ENCODE measurements at regions not wholly inside any gene's neighbourhood (a gene's known extent, or its start where the extent isn't known, plus 50 kb on each side); places are given as distances from the start of the nearest gene placed in this dataset.

GRCh38 chr4:34767407-34767806 lies 1476.9 kb downstream of the ARAP2 start:
- no peak for DNase-seq (ENCODE audit: low read depth)
- no peak overlapping the region for H3K4me3 ChIP-seq (ENCODE audit: low read length)
- TF ChIP-seq, protein P1, sequence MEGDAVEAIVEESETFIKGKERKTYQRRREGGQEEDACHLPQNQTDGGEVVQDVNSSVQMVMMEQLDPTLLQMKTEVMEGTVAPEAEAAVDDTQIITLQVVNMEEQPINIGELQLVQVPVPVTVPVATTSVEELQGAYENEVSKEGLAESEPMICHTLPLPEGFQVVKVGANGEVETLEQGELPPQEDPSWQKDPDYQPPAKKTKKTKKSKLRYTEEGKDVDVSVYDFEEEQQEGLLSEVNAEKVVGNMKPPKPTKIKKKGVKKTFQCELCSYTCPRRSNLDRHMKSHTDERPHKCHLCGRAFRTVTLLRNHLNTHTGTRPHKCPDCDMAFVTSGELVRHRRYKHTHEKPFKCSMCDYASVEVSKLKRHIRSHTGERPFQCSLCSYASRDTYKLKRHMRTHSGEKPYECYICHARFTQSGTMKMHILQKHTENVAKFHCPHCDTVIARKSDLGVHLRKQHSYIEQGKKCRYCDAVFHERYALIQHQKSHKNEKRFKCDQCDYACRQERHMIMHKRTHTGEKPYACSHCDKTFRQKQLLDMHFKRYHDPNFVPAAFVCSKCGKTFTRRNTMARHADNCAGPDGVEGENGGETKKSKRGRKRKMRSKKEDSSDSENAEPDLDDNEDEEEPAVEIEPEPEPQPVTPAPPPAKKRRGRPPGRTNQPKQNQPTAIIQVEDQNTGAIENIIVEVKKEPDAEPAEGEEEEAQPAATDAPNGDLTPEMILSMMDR (conservative IDR thresholded peaks at IDR 0.05; ENCODE audit: low read length) = no peak

- no peak for DNase-seq (ENCODE audit: low read depth)
- TF ChIP-seq, protein P1 (conservative IDR thresholded peaks at IDR 0.05; ENCODE audit: low read length) = no peak
- no peak overlapping the region for H3K4me3 ChIP-seq (ENCODE audit: low read length)
Measured at GRCh38 chr4:34771632-34772031, 1472.7 kb downstream of the ARAP2 start.

- no peak overlapping the region for H3K4me3 ChIP-seq (ENCODE audit: low read length)
- no peak for DNase-seq (ENCODE audit: low read depth)
- TF ChIP-seq, protein P1 (conservative IDR thresholded peaks at IDR 0.05; ENCODE audit: low read length) = no peak
Measured at GRCh38 chr4:34790131-34790530, 1454.2 kb downstream of the ARAP2 start.

DNA sequence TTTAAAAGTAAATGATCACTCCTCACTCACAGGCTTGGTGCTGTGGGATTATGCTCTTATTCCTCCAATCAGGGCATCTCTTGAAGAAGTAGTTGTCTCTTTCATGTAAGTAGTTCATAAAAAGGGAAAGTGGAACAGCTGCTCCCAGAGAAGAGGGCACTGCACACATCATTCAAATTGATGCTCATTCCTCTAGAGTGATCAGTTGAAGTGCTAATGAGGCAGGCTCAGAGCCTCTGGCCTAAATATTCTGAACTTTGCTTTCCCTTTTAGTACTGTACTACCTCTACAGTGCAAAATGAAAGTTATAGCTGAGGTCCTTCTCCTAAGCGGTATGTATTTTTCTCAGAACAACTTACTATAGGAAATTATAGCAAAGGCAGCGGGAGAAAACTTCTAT lies 1453.1 kb downstream of the ARAP2 start:
- no peak for DNase-seq (ENCODE audit: low read depth)
- TF ChIP-seq, protein P1 (conservative IDR thresholded peaks at IDR 0.05; ENCODE audit: low read length) = no peak
- H3K4me3 ChIP-seq (ENCODE audit: low read length) = no peak overlapping the region

DNA sequence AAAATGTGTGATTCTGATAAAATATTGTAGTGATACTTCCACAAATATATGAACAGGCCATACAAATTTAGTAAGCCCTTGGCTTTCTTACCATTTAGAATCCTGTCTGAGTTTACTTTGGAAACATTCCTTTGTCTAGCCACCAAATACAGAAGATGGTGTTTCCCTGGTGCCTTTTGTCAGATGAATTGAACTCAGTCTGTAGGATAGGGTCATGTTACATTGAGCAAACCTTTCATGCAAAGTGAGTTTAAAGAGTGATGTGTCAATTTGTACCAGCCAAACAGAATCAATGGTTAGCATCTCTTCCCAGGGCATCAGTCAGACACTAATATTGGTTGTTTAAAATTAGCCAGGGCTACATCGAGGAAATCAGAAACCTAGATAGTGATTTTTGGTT lies 1443.4 kb downstream of the ARAP2 start:
- H3K4me3 ChIP-seq (ENCODE audit: low read length) = no peak overlapping the region
- no peak for DNase-seq (ENCODE audit: low read depth)

DNA sequence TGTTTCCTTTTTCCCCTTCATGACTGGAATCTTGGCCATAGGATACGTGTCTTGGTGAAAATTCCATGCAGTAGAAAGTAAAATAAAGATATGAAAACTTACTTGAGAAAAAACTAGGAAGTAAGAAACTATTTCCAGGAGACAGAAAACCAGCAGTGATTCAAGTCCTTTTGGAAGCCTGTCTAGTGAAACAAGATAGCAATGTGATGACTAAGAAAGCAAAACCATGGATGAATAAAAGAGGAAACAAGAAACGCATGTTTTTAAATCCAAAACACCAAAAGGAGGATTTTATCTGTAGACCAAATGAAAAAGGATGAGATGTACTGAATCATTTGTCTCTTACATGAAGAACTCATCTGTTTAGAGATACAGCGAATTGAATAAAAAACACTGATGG lies 1430.0 kb downstream of the ARAP2 start:
- no peak overlapping the region for H3K4me3 ChIP-seq (ENCODE audit: low read length)
- TF ChIP-seq, protein P1 (conservative IDR thresholded peaks at IDR 0.05; ENCODE audit: low read length) = no peak
- DNase-seq (ENCODE audit: low read depth) = no peak

More for the DNA sequence above, 1443.4 kb downstream of the ARAP2 start:
- TF ChIP-seq, protein P1 (conservative IDR thresholded peaks at IDR 0.05; ENCODE audit: low read length) = no peak

DNA sequence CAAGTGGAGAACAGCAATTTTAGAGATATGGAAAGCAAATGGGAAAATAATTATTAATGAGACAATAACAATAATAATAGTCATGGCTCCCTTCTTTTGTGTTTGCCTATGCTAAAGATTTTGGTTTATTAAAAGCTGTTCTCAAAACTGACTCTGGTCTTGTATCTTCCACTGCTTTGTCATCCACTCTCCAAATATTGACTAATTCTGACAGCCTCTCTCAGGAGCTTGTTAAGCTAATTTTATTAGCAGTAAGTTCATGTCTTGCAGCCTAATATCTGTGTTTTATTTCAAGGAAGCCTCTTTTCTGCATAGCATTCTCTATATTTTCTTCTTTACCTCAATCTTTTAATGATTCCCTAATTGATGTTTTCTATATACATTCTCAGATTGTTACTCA lies 1419.8 kb downstream of the ARAP2 start:
- TF ChIP-seq, protein P1 (conservative IDR thresholded peaks at IDR 0.05; ENCODE audit: low read length) = no peak
- no peak for DNase-seq (ENCODE audit: low read depth)
- H3K4me3 ChIP-seq (ENCODE audit: low read length) = no peak overlapping the region
